ENCODE measurements at regions not wholly inside any gene's neighbourhood (a gene's known extent, or its start where the extent isn't known, plus 50 kb on each side); places are given as distances from the start of the nearest gene placed in this dataset.

DNA sequence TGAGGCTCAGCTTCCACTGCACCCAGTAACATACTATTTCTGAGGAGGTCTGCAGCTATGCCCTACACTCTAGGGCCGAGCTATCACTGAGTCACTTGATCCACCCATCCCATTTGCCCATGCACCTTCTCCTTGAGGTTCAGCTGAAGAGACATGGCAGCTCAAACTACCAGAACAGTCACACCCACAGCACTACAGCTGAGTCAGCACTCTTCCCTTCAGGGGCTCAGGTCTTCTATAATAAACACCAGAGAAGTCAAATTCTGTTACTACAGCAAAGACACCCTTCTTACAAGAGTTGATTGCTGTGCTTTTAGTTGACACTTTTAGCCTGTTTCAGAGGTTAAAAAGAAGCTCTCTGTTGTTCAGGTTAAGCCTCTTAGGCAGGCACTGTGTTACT is 1696.4 kb upstream of the ADGRL3 start:
- TF ChIP-seq CTCF (conservative IDR thresholded peaks at IDR 0.05; ENCODE audit: low read depth in 2 of 2) (no peak), POLR2AphosphoS5 (IDR thresholded peaks at IDR 0.05; ENCODE audit: low read depth) (no peak), EZH2phosphoT487 (IDR thresholded peaks at IDR 0.05; ENCODE audit: unreplicated experiment) (no peak)
